GM18867 (cell line): ENCODE measurements at regions not wholly inside any gene's neighbourhood (a gene's known extent, or its start where the extent isn't known, plus 50 kb on each side); places are given as distances from the start of the nearest gene placed in this dataset.
"Not testable (repeated sequence)": the region's sequence is repeated elsewhere in the genome, so short reads cannot be mapped to it uniquely, and the experiment has no call there.

Source experiments
- ATAC-seq: cut with Tn5 transposase; IDR thresholded peaks from one replicate; pipeline ENCODE4 v1.9.1; 2021; ENCODE audit warnings: mild to moderate bottlenecking, moderate library complexity; ENCODE audit not compliant: unreplicated experiment

GRCh38 chr12:91773749-91774429 lies 371.8 kb downstream of the BTG1 start:
- ATAC-seq = no peak

DNA sequence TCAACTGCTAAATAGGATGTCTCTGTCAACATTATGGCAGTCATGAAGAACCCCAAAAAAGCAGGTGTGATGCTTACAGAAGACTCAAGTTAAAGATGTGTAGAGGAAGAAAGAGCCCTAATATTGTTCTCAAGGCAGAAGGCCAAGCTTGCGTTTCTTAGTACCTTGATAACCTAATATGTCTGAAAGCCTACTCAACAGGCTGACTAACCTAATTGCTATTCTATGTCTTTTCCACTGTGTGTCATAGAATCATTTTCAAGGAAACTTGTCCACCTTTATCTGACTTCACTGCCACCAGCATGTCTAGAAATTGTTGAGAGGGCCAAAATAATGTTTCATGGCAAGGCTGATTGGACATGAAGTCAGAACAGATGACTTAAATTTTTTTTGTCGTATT lies 373.2 kb downstream of the BTG1 start:
- ATAC-seq = no peak

DNA sequence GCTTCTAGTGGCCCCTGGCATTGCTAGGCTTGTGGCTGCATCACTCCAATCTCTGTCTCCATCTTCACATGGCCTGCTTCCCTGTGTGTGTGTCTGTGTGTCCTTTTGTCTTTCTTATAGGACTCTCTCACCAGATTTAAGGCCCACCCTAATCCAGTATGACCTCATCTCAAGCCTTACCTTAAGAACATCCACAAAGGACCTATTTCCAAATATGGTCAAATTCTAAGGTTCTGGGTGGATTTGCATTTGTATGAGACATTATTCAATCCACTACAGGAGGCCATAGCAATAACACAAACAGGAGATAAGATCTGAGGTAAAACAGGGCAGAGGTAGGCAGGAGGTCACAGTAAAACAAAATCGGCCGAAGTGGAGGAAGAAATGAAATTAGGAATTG lies 375.9 kb downstream of the BTG1 start:
- no peak for ATAC-seq

- no peak for ATAC-seq
These were observed 378.4 kb downstream of the BTG1 start for GRCh38 chr12:91767237-91767636.

- ATAC-seq = no peak
These were observed 379.2 kb downstream of the BTG1 start for GRCh38 chr12:91766454-91766853.

GRCh38 chr12:91763654-91764370 lies 381.8 kb downstream of the BTG1 start:
- ATAC-seq = no peak

GRCh38 chr12:91753649-91754048 lies 392.0 kb downstream of the BTG1 start:
- no peak for ATAC-seq

DNA sequence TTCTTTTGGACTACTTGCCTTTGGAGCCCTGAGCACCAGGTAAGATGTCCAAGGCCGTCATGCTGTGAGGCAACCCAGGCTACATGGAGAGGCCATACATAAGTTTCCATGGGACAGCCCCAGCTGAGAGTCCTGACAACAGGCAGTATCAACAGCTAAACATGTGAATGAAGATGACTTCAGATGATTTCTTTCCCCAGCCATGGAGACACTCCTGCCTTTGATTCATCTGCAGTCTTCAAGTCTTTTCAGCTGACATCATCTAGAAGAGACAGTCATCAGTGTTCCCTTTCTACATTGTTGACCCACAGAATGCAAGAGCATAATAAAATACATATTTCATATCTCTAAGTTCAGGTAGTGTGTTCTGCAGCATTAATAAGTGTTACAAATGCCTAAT lies 398.7 kb downstream of the BTG1 start:
- ATAC-seq = no peak

GRCh38 chr12:91744597-91744996 lies 401.0 kb downstream of the BTG1 start:
- no peak for ATAC-seq

GRCh38 chr12:91743704-91744321 lies 401.8 kb downstream of the BTG1 start:
- ATAC-seq = no peak

- ATAC-seq = no peak
These were observed 402.4 kb downstream of the BTG1 start for GRCh38 chr12:91743280-91743679.

GRCh38 chr12:91741932-91742331 lies 403.7 kb downstream of the BTG1 start:
- no peak for ATAC-seq

- ATAC-seq = not testable (repeated sequence)
These were observed 411.8 kb downstream of the BTG1 start for GRCh38 chr12:91733846-91734245.

GRCh38 chr12:91732086-91732485 lies 413.6 kb downstream of the BTG1 start:
- ATAC-seq = no peak

DNA sequence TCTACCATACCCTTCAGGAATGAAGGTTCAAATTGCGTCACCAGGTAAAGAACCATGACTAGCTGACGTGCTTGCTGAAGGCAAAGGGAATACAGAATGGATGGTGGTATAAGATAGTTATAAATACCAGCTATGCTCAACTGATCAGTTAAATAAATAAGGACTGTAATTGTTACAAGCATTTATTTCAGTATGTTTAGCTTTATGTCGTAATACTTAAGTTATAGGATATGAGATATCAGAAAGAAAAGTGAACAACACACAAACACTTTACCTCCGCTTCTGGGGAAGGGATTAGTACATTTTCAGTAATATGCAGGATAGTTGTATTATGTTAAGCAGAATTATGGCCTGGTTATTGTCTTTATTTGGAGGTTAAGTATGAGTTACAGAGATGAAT lies 416.1 kb downstream of the BTG1 start:
- ATAC-seq = no peak

GRCh38 chr12:91723191-91723590 lies 422.5 kb downstream of the BTG1 start:
- no peak for ATAC-seq

DNA sequence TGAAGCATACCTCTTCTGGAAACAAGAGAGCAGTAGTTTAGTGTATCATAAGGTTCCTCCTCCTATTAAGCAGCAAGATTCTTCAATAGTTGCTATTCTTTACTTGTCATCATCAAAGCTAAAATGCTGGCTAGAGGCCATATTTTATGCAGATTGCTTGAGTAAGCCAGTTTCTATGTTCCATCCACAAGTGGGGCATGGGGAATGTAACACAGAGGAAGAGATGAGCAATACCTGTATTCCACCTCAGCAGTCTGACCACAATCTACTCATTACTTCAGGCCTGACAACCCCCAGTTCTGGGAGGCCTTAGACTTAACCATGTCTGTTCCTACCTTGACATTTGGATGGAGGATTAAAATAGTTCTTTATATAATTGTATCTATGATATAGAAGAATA lies 423.6 kb downstream of the BTG1 start:
- no peak for ATAC-seq

DNA sequence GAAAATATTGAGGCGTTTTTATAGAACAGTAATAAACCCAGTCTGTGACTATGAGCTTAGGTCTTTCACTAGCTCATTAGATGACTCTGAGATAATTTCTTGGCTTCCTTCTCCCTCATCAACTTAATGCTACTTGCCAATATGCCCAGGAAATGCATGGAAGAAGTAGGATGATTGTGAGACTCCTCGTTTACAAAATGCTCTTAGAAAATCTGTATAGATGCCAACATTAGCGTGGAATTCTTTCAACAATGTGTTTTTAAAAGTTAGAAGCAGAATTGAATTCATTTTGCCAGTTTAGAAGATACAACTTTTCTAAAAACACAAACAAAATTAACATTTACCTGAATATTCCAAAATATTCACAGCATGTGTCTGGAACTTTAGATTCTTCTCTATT lies 424.6 kb downstream of the BTG1 start:
- no peak for ATAC-seq

DNA sequence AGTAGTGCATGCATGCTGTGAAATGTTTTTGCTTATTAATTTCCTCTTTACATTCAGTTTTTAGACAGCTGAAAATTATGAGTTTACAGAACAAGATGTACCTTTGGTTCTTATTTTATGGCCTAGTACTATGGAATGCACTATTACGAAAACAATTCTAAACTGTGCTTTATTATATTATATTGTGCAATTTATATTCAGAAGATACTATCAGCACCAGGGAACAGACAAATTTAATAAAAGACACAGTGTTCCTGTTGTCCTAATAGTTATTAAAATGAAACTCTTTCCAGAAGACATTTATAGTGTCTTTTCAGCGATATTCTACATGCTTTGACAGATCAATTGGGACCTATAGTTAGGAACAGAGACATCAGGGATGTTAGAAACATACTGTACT lies 427.3 kb downstream of the BTG1 start:
- no peak for ATAC-seq

DNA sequence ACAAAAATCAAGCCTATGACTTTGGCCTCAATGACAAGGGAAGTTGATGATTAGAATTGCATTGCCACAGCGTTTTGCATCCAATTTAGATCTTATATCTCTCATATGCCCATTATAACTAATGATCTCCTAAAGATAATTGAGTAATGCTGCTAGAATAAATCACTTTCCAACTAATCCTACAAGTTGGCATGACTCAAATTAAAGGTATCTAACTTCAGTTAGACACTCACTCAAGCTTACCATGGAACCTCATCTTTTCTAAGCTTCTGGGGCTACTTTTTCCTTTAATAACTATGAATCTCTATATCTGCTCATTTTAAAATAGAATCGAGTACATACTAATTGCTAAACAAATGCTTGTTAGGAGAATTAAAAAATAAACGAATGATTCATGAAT lies 427.8 kb downstream of the BTG1 start:
- no peak for ATAC-seq

- not testable (repeated sequence) for ATAC-seq
These were observed 433.7 kb downstream of the BTG1 start for GRCh38 chr12:91711925-91712324.

DNA sequence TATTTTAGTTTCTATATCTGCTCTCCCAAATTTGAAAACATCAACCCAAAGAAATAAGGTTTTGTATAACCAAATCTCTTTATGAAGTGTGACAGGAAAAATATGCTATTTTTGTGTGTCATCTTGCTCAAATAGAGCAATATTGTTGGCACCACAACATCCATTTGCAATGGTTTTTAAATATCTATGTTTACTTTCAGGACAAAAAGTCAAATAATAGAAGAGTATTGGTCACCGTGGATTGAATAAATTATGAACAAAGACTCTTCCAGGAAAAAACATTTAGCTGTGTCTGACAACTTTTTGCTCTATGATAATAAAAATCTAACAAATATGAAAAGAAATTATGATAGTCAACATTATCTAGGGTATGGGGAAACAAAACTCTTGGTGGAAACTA lies 439.2 kb downstream of the BTG1 start:
- ATAC-seq = no peak
